DND-41 (cell line): ENCODE measurements at regions not wholly inside any gene's neighbourhood (a gene's known extent, or its start where the extent isn't known, plus 50 kb on each side); places are given as distances from the start of the nearest gene placed in this dataset.

Source experiments
- ATAC-seq: fragments of 200-7000 bp; cut with Tn5 transposase; 3 replicates; pipeline ENCODE4 v1.9.1; 2021; ENCODE audit warnings: low read depth; ENCODE audit not compliant: insufficient read depth
- DNase-seq: peaks from one replicate; pipeline ENCODE4 v3.0.0-alpha.2; 2020
- H2AFZ ChIP-seq: 2 replicates; pipeline ENCODE4 v1.6.0; 2012; ENCODE audit warnings: low read depth, low read length
- H3K27ac ChIP-seq: 2 replicates; pipeline ENCODE4 v1.5.1; 2012; ENCODE audit warnings: low read length, inconsistent platforms
- H3K27me3 ChIP-seq: fragments of 200-600 bp; sonication (generic); 2 replicates; pipeline ENCODE4 v1.6.0; 2012; ENCODE audit warnings: low read length, mild to moderate bottlenecking, inconsistent platforms; ENCODE audit not compliant: insufficient read depth, poor library complexity
- H3K36me3 ChIP-seq: 2 replicates; pipeline ENCODE4 v1.5.1; 2012; ENCODE audit warnings: low read length, inconsistent platforms; ENCODE audit not compliant: insufficient read depth
- H3K4me1 ChIP-seq: 2 replicates; pipeline ENCODE4 v1.5.1; 2012; ENCODE audit warnings: mild to moderate bottlenecking, low read length; ENCODE audit not compliant: insufficient read depth
- H3K4me2 ChIP-seq: 2 replicates; pipeline ENCODE4 v1.6.0; 2012; ENCODE audit warnings: mild to moderate bottlenecking, moderate library complexity, low read length, inconsistent platforms; ENCODE audit not compliant: insufficient read depth
- H3K4me3 ChIP-seq, 2 experiments: fragments of 200-600 bp in 1 of 2; shearing (Covaris generic) in 1 of 2; 2 replicates each; pipeline ENCODE4 v1.5.1; 2012 to 2016; ENCODE audit warnings: inconsistent platforms in 2 of 2, low read length in 2 of 2, mild to moderate bottlenecking in 2 of 2, low read depth in 1 of 2, moderate library complexity in 1 of 2
- H3K79me2 ChIP-seq: 2 replicates; pipeline ENCODE4 v1.6.0; 2012; ENCODE audit warnings: low read length, inconsistent platforms; ENCODE audit not compliant: insufficient read depth
- H3K9ac ChIP-seq: 2 replicates; pipeline ENCODE4 v1.6.0; 2012; ENCODE audit warnings: low read depth, mild to moderate bottlenecking, inconsistent platforms, low read length, moderate library complexity
- H3K9me3 ChIP-seq: 2 replicates; pipeline ENCODE4 v1.5.1; 2012; ENCODE audit warnings: low read length, moderate library complexity, mild to moderate bottlenecking, inconsistent platforms; ENCODE audit not compliant: insufficient read depth, severe bottlenecking
- H4K20me1 ChIP-seq: 2 replicates; pipeline ENCODE4 v1.6.0; 2012; ENCODE audit warnings: low read length; ENCODE audit not compliant: insufficient read depth
- EZH2 ChIP-seq: IDR thresholded peaks from 3 replicates; pipeline ENCODE4 v1.6.1; 2012; ENCODE audit warnings: borderline replicate concordance, low read depth, mild to moderate bottlenecking, moderate library complexity, low read length, inconsistent platforms; ENCODE audit not compliant: severe bottlenecking
- TF ChIP-seq, protein P1 (sequence below): IDR thresholded peaks from 2 replicates; pipeline ENCODE4 v1.5.1; 2012; ENCODE audit warnings: borderline replicate concordance, low read length, moderate library complexity, mild to moderate bottlenecking; ENCODE audit not compliant: poor library complexity, severe bottlenecking; ENCODE audit errors: extremely low read depth

DNA sequence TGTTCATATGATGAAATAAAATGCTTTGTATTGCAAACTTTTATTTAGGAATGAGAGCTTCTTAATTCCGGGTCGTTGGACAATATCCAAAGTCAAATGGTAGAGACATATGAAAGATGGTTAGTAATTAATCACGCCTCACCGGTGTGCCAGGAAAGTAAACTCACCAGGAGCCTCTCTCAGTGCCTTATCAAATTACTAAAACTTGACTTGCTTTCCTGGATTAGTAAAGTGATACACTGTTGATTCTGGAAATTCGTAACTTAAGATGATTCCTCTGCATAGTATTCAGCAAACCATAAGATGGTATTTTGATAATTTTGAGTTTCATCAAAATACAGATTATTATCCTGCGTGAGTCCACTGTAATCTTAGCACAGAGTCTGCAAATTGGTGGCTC, 115.2 kb downstream of the PAX1 start:
- Histone ChIP-seq H3K27me3 (peaks cover 15% of the 10 kb centered on the region), H3K27ac (no peak overlapping the region), H3K9ac (no peak overlapping the region), H2AFZ (no peak overlapping the region), H3K4me1 (no peaks in the 10 kb centered on the region), H3K9me3 (no peaks in the 10 kb centered on the region), H3K4me2 (no peak overlapping the region), H3K79me2 (no peaks in the 10 kb centered on the region), H3K4me3 (no peak overlapping the region), H3K36me3 (no peaks in the 10 kb centered on the region), H4K20me1 (no peaks in the 10 kb centered on the region)
- no peak for DNase-seq
- ATAC-seq: no peak
- TF ChIP-seq, protein P1, sequence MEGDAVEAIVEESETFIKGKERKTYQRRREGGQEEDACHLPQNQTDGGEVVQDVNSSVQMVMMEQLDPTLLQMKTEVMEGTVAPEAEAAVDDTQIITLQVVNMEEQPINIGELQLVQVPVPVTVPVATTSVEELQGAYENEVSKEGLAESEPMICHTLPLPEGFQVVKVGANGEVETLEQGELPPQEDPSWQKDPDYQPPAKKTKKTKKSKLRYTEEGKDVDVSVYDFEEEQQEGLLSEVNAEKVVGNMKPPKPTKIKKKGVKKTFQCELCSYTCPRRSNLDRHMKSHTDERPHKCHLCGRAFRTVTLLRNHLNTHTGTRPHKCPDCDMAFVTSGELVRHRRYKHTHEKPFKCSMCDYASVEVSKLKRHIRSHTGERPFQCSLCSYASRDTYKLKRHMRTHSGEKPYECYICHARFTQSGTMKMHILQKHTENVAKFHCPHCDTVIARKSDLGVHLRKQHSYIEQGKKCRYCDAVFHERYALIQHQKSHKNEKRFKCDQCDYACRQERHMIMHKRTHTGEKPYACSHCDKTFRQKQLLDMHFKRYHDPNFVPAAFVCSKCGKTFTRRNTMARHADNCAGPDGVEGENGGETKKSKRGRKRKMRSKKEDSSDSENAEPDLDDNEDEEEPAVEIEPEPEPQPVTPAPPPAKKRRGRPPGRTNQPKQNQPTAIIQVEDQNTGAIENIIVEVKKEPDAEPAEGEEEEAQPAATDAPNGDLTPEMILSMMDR: no peak
- no peak for TF ChIP-seq EZH2

DNA sequence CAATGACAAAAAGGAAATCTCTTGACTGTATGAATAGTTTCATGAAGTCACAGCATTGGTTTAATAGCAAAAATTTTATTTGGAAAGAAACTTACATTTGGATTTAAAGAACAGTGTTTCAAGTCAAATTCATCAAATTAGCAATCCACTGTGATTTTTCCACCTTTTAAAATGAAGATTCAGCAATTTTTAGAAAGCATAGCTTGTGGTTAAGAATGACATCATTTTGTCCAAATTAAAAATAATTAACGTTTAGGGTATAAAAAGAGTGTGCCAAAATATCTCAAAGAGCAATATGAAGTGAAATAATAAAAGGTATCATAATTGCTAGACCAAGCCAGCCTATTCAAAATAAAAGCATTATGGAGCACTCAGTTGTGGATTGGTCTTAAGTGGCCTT, 114.6 kb downstream of the PAX1 start:
- Histone ChIP-seq H3K9ac (no peak overlapping the region), H3K27me3 (peaks cover 15% of the 10 kb centered on the region), H3K4me3 (no peak overlapping the region), H3K9me3 (no peaks in the 10 kb centered on the region), H4K20me1 (no peaks in the 10 kb centered on the region), H3K4me1 (no peaks in the 10 kb centered on the region), H3K79me2 (no peaks in the 10 kb centered on the region), H3K36me3 (no peaks in the 10 kb centered on the region), H2AFZ (no peak overlapping the region), H3K27ac (no peak overlapping the region), H3K4me2 (no peak overlapping the region)
- ATAC-seq (no peak), DNase-seq (no peak)
- TF ChIP-seq, protein P1: no peak
- TF ChIP-seq EZH2: no peak

DNA sequence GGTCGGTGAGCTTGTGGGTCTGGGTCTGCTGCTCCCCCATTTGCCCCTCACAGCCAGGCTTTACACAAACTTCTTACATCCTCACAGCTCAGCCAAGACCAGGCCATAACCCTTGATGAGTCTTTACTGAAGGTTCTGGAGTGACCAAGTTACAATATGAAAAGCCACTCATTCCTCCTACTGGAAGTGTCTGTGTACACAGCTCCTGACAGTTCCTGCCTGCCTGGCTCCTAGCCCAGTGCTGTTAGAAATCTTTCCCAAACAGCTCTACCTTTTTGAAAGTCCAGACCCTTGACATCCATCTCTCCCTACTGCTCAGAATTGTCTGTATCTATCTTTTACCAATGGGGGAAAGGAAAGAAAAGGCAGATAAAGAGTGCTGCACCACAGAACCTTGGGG, 106.9 kb downstream of the PAX1 start:
- Histone ChIP-seq H3K9me3 (peaks cover 3% of the 10 kb centered on the region), H2AFZ (no peak overlapping the region), H3K27ac (no peak overlapping the region), H3K4me3 (no peak overlapping the region), H3K79me2 (no peaks in the 10 kb centered on the region), H3K36me3 (no peaks in the 10 kb centered on the region), H4K20me1 (no peaks in the 10 kb centered on the region), H3K4me2 (no peak overlapping the region), H3K4me1 (no peaks in the 10 kb centered on the region), H3K9ac (no peak overlapping the region), H3K27me3 (peaks cover 1% of the 10 kb centered on the region)
- ATAC-seq (no peak), DNase-seq (no peak)
- TF ChIP-seq, protein P1: no peak
- TF ChIP-seq EZH2: no peak

DNA sequence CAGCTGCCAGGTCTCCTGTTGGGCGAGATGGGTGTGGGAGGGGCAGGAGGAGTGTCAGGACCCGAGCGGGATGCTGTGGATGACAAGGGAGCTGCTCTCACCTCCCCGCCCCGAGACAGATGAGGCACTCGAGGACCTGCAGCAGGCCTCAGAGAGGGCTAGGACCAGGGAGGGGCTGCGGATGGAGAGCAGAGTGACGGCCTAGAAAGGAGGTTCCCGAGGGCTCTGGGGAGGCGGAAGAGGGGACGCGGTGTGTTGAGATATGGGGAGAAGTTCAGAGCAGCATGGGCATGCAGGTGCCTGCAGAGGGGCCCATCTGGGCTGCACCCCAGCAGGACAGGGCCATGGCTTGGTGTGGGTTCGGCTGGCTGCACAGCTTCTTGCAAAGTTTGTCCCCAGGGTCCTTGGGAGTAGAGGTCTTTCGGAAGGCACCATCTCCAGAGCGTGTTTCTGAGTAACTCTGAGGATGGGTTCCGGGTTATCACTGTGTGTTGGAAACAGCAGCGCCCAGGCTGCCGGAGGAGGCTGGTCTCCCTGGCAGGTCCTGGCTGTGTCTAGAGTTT, 104.6 kb downstream of the PAX1 start:
- H3K79me2 ChIP-seq: no peaks in the 10 kb centered on the region
- no peak overlapping the region for H3K27ac ChIP-seq
- H3K9me3 ChIP-seq: peaks cover 3% of the 10 kb centered on the region
- no peaks in the 10 kb centered on the region for H3K27me3 ChIP-seq
- H3K4me1 ChIP-seq: no peaks in the 10 kb centered on the region
- no peaks in the 10 kb centered on the region for H4K20me1 ChIP-seq
- no peaks in the 10 kb centered on the region for H3K36me3 ChIP-seq
- TF ChIP-seq EZH2: no peak
- TF ChIP-seq, protein P1: no peak
- DNase-seq: no peak
- H3K4me3 ChIP-seq: no peak overlapping the region
- no peak overlapping the region for H2AFZ ChIP-seq
- H3K4me2 ChIP-seq: no peak overlapping the region
- H3K9ac ChIP-seq: no peak overlapping the region
- ATAC-seq: no peak
